ENCODE measurements at regions not wholly inside any gene's neighbourhood (a gene's known extent, or its start where the extent isn't known, plus 50 kb on each side); places are given as distances from the start of the nearest gene placed in this dataset.

DNA sequence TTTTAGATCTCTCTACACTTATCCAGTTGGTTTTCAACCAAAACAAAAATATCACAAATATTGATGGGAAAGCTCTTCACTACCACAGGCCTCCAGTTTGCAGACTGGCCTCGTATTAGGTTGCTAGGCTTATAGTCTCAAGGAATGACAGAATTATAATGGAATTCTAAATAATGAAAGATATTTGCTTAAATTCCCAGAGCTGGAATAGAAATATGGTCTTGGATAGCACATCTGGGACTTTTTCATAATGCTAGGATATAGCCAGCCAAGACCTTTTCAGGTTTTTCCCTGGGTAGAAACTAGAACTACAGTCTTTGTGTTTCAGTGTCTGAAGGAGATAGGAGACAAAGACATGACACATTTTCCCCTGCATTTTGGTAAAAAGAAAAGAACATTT lies 121.9 kb upstream of the STAC start:
- TF ChIP-seq, protein P1, sequence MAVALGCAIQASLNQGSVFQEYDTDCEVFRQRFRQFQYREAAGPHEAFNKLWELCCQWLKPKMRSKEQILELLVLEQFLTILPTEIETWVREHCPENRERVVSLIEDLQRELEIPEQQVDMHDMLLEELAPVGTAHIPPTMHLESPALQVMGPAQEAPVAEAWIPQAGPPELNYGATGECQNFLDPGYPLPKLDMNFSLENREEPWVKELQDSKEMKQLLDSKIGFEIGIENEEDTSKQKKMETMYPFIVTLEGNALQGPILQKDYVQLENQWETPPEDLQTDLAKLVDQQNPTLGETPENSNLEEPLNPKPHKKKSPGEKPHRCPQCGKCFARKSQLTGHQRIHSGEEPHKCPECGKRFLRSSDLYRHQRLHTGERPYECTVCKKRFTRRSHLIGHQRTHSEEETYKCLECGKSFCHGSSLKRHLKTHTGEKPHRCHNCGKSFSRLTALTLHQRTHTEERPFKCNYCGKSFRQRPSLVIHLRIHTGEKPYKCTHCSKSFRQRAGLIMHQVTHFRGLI (tag by site-specific recombination; IDR thresholded peaks at IDR 0.05): no peak
- TF ChIP-seq KLF16 (tag by site-specific recombination; IDR thresholded peaks at IDR 0.05) (no peak), ZNF76 (tag by site-specific recombination; IDR thresholded peaks at IDR 0.05; ENCODE audit: borderline replicate concordance, low read depth) (no peak), CTCF (tag by site-specific recombination; IDR thresholded peaks at IDR 0.05) (no peak), ZNF24 (tag by site-specific recombination; IDR thresholded peaks at IDR 0.05) (no peak), ZNF585B (tag by site-specific recombination; IDR thresholded peaks at IDR 0.05) (no peak), TCF7L2 (IDR thresholded peaks at IDR 0.05; ENCODE audit: borderline replicate concordance, low read depth, low read length) (no peak), EGR2 (tag by site-specific recombination; IDR thresholded peaks at IDR 0.05; ENCODE audit: low read depth) (no peak), ZNF175 (tag by site-specific recombination; IDR thresholded peaks at IDR 0.05) (no peak), ZNF529 (tag by site-specific recombination; IDR thresholded peaks at IDR 0.05; ENCODE audit: insufficient replicate concordance) (no peak), GLI2 (tag by site-specific recombination; IDR thresholded peaks at IDR 0.05; ENCODE audit: borderline replicate concordance, low read depth) (no peak)

Data from HEK293 (cell line).